GM19468 (cell line): ENCODE measurements at regions not wholly inside any gene's neighbourhood (a gene's known extent, or its start where the extent isn't known, plus 50 kb on each side); places are given as distances from the start of the nearest gene placed in this dataset.
"Not testable (repeated sequence)": the region's sequence is repeated elsewhere in the genome, so short reads cannot be mapped to it uniquely, and the experiment has no call there.

ENCODE experiments used
- ATAC-seq: cut with Tn5 transposase; IDR thresholded peaks from one replicate; pipeline ENCODE4 v1.9.1; 2021; ENCODE audit warnings: mild to moderate bottlenecking, moderate library complexity, moderate number of reproducible peaks; ENCODE audit not compliant: unreplicated experiment; ENCODE audit errors: extremely low read depth

GRCh38 chr4:132614682-132615081 lies 534.4 kb upstream of the PCDH10 start:
- no peak for ATAC-seq

GRCh38 chr4:132619968-132620367 lies 529.1 kb upstream of the PCDH10 start:
- ATAC-seq: no peak

GRCh38 chr4:132642016-132642817 lies 506.9 kb upstream of the PCDH10 start:
- no peak for ATAC-seq

GRCh38 chr4:132646186-132646585 lies 502.9 kb upstream of the PCDH10 start:
- ATAC-seq: no peak

- no peak for ATAC-seq
These were observed 497.9 kb upstream of the PCDH10 start for GRCh38 chr4:132651196-132651595.

- ATAC-seq: no peak
These were observed 488.9 kb upstream of the PCDH10 start for GRCh38 chr4:132660181-132660580.

GRCh38 chr4:132662456-132662855 lies 486.6 kb upstream of the PCDH10 start:
- no peak for ATAC-seq

- no peak for ATAC-seq
These were observed 479.3 kb upstream of the PCDH10 start for GRCh38 chr4:132669786-132670185.

GRCh38 chr4:132670557-132670956 lies 478.5 kb upstream of the PCDH10 start:
- ATAC-seq: no peak

GRCh38 chr4:132683957-132684356 lies 465.1 kb upstream of the PCDH10 start:
- no peak for ATAC-seq

GRCh38 chr4:132691026-132691425 lies 458.1 kb upstream of the PCDH10 start:
- no peak for ATAC-seq

- ATAC-seq: no peak
These were observed 457.4 kb upstream of the PCDH10 start for GRCh38 chr4:132691668-132692067.

- no peak for ATAC-seq
These were observed 454.3 kb upstream of the PCDH10 start for GRCh38 chr4:132694775-132695174.

- not testable (repeated sequence) for ATAC-seq
These were observed 451.6 kb upstream of the PCDH10 start for GRCh38 chr4:132697505-132697904.

GRCh38 chr4:132707955-132708354 lies 441.1 kb upstream of the PCDH10 start:
- ATAC-seq: no peak

- no peak for ATAC-seq
These were observed 440.0 kb upstream of the PCDH10 start for GRCh38 chr4:132709056-132709455.

GRCh38 chr4:132710971-132711370 lies 438.1 kb upstream of the PCDH10 start:
- ATAC-seq: no peak

GRCh38 chr4:132737344-132737743 lies 411.8 kb upstream of the PCDH10 start:
- ATAC-seq: no peak

GRCh38 chr4:132759199-132759780 lies 389.8 kb upstream of the PCDH10 start:
- no peak for ATAC-seq

- no peak for ATAC-seq
These were observed 385.6 kb upstream of the PCDH10 start for GRCh38 chr4:132763465-132763864.

GRCh38 chr4:132767901-132768300 lies 381.2 kb upstream of the PCDH10 start:
- no peak for ATAC-seq

GRCh38 chr4:132770776-132771175 lies 378.3 kb upstream of the PCDH10 start:
- no peak for ATAC-seq
